Right lobe of liver (tissue), 4 donors: ENCODE measurements at regions not wholly inside any gene's neighbourhood (a gene's known extent, or its start where the extent isn't known, plus 50 kb on each side); places are given as distances from the start of the nearest gene placed in this dataset.

Experiments
- POLR2A ChIP-seq: fragments of 450-650 bp; IDR thresholded peaks from one replicate; pipeline ENCODE4 v1.6.1; 2017; ENCODE audit warnings: antibody characterized with exemption, mild to moderate bottlenecking
- TF ChIP-seq, protein P1 (sequence below), 4 donors: fragments of 200-600 bp in 3 of 4; fragments of 450-650 bp in 1 of 4; IDR thresholded peaks; one replicate each; pipeline versions ENCODE4 v1.5.1 to v1.8.0; 2016 to 2022; ENCODE audit warnings: antibody characterized with exemption in 4 of 4, mild to moderate bottlenecking in 2 of 4
- donor health status: DM: no; HTN: no; CAD: no.
- donor health status: DM: no; HTN: no; CAD: no.
- donor health status: DM: no; HTN: yes; CAD: no.

DNA sequence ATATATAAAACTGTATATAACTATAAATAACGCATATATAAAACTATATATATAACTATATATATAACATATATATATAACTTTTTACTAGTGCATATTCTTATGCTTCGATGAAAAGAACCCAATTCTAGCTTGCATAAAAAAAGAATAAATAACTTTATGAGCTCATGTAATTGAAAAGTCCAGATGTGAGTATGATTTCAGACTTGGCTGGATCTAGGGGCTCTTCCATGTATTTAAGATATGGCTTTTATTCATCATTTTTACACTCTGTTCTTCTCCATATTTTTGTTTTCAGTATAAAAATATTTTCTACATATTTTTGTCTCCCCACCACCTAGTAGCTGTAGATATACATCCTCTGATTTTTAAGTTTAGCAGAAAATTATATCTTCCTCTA, 417.5 kb downstream of the CDH11 start:
- TF ChIP-seq, protein P1, sequence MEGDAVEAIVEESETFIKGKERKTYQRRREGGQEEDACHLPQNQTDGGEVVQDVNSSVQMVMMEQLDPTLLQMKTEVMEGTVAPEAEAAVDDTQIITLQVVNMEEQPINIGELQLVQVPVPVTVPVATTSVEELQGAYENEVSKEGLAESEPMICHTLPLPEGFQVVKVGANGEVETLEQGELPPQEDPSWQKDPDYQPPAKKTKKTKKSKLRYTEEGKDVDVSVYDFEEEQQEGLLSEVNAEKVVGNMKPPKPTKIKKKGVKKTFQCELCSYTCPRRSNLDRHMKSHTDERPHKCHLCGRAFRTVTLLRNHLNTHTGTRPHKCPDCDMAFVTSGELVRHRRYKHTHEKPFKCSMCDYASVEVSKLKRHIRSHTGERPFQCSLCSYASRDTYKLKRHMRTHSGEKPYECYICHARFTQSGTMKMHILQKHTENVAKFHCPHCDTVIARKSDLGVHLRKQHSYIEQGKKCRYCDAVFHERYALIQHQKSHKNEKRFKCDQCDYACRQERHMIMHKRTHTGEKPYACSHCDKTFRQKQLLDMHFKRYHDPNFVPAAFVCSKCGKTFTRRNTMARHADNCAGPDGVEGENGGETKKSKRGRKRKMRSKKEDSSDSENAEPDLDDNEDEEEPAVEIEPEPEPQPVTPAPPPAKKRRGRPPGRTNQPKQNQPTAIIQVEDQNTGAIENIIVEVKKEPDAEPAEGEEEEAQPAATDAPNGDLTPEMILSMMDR (IDR thresholded peaks at IDR 0.05), result no peak
- TF ChIP-seq POLR2A, result no peak
